HK-2 (cell line): ENCODE measurements at regions not wholly inside any gene's neighbourhood (a gene's known extent, or its start where the extent isn't known, plus 50 kb on each side); places are given as distances from the start of the nearest gene placed in this dataset.
A peak's percentile ranks its signal among the peaks of the same experiment; 100 is the strongest.

ENCODE experiments used
- DNase-seq: peaks from one replicate; pipeline ENCODE4 v3.0.0-alpha.2; 2018; ENCODE audit not compliant: unreplicated experiment

GRCh38 chr4:156595041-156595440 lies 376.6 kb downstream of the PDGFC start:
- no peak for DNase-seq

DNA sequence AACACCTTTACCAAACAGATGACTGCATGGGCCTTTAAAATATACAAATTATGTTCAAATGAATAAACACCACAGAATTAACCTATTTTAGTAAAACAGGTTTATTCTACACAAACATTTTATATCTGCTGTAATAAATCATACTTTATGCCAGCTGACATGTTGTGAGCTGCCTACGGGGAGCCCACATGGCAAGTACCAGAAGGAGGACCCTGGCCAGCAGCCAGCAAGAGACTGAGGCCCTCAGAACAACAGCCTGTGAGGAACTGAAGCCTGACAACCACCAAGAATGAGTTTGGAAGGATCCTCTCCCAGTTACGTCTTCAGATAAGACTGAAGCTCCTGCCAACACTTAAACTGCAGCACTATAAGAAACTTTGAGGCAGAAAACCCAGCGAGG lies 377.0 kb downstream of the PDGFC start:
- DNase-seq, result no peak

- no peak for DNase-seq
Observed at GRCh38 chr4:156593464-156593863, 378.1 kb downstream of the PDGFC start.

- no peak for DNase-seq
Observed at GRCh38 chr4:156591679-156592078, 379.9 kb downstream of the PDGFC start.

DNA sequence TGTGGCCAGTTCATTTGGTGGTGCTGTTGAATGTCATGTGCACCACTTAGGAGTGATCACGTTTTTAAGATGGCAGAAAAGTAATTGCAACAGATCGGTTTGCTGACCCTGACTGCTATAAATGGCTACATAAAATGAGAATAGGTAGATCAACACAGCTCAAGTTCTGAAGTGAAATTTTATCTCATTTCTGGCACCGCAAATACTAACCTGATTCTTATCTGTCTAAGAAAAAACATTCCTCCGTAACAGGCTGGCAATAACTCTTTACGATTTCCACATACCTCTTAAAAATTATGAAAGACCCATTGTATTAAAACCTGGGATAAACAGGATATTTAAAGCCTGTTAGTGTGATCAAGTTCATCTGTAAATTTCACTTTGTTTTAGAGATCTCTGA lies 387.5 kb downstream of the PDGFC start:
- no peak for DNase-seq

DNA sequence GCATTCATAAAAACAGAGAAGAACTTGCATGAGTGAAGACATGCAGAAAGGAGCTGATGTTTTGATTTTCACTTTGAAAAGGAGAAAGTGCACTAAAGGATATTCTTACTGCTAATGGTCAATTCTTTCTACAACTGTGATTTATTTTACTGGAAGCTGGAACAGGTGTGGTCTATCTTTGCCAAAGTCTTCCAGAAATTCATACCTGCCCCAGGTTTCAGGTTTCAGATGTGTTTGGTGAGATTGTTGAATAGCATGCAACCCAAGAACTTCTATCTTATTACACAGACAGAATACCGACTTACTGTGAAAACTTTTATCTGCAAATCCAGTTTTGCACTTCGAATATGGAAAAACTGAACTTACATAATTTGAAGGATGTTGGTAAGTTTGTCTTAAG lies 388.3 kb downstream of the PDGFC start:
- no peak for DNase-seq

DNA sequence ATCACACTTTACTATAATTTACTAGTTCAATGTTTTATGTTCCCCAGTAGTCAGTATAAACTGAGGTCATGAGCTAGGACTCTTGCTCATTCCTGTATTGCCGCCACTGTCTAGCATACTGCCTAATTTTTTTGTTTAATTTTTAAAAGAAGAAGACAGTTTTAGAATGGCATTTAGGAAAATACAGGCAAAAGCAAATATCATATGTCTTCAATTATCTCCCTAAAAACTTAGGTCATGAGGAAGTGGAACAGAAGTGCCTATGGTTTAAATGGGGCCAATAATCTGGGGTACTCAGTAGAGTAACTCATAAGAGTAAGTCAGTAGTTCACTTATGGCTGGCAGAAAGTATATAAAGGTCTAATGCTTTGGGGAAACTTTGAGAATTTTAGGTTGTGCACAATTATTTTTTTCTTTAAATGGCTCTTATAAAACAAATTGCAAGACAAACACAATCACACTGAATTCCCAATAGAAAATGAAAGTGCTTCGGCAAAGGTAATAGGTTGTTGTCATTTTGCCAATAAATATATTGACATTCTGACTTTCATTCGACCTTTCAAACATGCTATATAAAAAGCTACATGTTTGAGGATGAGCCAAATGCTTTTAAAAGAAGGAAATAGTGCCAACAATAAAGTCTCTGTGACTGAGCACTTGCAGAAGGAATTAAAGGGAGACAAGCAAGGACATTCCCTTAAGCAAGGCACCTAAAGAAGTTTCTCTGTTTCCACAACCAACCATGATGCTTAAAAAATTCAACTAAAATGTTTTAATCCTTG lies 390.1 kb downstream of the PDGFC start:
- DNase-seq, result no peak

- no peak for DNase-seq
Observed at GRCh38 chr4:156578713-156579112, 392.9 kb downstream of the PDGFC start.

DNA sequence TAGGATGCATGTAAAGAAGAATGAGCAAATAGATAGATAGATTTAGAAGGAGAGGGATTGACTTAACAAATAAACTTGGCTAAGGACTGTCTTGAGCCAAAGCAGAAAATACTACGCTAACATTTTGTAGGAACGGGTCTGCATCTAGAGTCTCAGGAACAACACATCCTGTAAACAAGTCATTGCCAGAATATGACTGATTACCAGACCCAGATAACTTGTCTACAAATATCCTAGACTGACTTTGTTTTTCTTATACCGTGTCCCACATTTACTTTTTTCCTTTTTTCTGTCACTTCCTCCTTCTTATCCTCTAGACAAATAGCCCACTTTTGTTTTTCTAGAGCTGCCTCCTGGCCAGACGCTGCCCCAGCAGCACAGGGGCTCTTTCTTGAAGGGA lies 393.6 kb downstream of the PDGFC start:
- no peak for DNase-seq

DNA sequence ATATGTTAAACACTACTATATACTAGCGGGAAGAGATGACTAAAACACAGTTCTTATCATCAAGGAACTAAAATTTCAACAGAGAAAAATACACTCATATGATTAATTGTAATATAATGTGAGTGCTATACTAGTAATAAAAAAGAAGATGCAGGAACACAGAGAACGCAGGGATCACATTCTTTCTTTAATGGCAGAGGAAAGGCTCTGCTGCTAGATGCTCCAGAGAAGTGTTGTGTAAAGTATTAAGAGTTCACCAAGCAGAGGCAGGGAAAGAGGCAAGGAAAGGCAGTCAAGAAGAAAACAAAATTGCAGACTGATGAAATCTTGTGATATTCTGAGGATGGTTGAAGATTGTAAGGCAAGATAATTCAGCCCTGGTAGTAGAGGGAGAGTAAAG lies 394.7 kb downstream of the PDGFC start:
- DNase-seq, result no peak

DNA sequence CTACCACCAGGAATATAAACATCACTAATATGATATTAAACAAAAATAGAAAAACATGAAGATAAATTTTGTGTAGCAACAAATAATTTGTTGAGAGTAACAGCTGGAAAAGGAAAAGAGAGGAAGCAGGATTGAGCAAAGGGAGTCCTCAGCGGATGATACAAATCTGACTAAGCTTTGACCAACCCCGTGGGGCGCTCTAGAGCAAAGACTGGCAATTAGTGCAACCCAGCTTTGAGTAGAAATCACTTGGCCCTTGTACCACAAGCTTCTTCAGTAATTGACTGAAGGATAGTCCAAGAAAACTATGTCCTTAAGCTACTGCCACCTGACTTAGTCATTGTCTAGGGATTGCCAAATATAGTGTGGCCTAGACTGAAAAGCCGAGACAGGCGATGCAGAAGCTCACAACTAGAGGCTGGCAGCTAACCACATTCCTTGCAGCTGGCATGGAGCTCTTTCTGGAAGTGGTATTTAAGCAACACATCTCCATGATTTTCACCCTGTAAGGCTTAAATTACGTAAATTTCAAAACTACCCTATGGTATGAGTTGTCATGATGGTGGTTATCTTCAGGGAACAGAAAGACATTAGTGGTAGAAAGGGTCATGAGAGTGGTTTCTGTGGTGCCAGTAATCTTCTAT lies 396.0 kb downstream of the PDGFC start:
- no peak for DNase-seq

DNA sequence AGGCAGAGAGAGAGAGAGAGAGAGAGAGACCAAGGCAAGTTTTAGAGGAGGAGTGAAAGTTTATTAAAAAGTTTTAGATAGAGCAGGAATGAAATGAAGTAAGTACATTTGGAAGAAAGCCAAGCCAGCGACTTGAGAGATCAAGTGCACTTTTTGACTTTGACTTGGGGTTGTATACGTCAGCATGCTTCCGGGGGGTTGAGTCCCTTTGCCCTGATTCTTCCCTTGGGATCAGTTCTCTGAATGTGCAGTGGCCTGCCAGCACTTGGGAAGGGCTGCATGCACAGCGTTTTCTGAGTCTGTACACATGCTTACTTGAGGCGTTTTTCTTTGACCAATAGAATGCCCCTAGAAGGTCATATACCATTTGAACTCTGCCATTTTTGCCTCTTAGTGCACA lies 400.5 kb downstream of the PDGFC start:
- no peak for DNase-seq

- no peak for DNase-seq
Observed at GRCh38 chr4:156569535-156569934, 402.1 kb downstream of the PDGFC start.

GRCh38 chr4:156568484-156568883 lies 403.1 kb downstream of the PDGFC start:
- no peak for DNase-seq

GRCh38 chr4:156568041-156568440 lies 403.6 kb downstream of the PDGFC start:
- no peak for DNase-seq

DNA sequence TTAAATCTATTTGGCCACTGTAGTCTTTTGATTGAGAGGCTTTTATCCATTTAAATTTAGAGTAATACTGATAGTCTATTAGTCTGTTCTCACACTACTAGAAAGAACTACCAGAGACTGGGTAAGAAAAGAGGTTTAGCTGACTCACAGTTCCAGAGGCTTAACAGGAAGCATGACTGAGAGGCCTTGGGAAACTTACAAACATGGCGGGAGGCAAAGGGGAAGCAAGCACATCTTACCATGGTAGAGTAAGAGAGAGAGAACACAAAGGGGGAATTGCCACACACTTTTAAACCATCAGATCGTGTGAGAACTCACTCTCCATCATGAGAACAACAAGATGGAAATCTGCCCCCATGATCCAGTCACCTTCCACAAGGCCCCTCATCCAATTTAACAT lies 410.9 kb downstream of the PDGFC start:
- DNase-seq, result no peak

- DNase-seq, result no peak
Observed at GRCh38 chr4:156559346-156559745, 412.3 kb downstream of the PDGFC start.

- DNase-seq, result no peak
Observed at GRCh38 chr4:156558373-156559025, 413.1 kb downstream of the PDGFC start.

DNA sequence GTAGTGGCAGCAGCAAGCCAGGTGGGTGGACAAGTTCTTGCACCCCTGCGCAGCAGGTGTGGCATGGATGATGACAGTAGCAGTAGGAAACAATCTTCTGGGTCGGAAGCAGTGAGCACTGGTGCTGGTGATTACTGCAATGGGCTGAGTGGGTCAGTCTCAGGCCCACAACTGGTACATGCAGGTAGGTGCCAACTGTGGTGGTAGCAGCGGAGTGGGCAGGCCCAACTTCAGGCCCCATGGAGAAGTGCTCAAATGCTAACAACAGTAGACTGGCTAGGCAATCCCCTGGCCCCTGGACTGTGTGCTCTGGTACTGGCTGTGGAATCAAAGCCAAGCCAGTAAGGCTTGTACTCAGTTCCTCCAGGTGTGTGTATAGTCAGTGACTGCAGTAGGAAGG lies 413.7 kb downstream of the PDGFC start:
- no peak for DNase-seq

DNA sequence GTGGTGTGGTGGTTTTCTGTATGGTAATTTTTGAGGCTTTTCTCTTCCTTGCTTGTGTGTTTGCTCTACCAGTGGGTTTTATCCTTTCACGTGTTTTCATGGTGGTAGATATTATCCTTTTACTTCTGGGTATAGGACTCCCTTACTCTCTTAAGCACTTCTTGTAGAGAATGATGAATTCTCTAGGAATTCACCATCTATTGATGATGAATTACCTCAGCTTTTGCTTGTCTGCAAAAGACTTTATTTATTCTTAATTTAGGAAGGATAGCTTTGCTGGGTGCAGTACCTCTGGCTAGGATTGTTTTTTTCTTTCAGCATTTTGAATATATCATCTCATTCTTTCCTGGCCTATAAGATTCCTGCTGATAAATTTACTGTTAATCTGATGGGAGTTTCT lies 415.3 kb downstream of the PDGFC start:
- no peak for DNase-seq

- no peak for DNase-seq
Observed at GRCh38 chr4:156553659-156554058, 417.9 kb downstream of the PDGFC start.

- DNase-seq, result no peak
Observed at GRCh38 chr4:156547891-156548290, 423.7 kb downstream of the PDGFC start.

DNA sequence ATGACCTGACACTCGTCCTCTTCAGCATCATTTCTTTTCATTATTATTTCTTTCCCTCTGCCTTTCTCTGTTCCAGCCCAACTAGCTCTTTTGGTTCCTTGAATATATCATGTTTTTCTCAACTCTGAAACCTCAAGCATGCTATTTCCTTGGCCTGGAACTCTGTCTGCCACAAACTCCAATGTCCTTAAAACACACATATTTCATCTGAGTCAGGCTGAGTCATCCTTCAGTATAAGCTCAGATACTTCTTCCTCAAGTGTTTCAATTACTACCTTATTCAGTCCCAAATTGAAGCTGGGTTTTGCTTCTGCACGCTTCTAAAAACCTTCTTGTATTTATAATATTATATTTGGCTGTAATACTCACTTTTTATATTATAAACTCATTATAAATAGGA lies 424.2 kb downstream of the PDGFC start:
- peak; percentile 6 for DNase-seq
